ENCODE measurements at regions not wholly inside any gene's neighbourhood (a gene's known extent, or its start where the extent isn't known, plus 50 kb on each side); places are given as distances from the start of the nearest gene placed in this dataset.

- no peak for TF ChIP-seq CTCF (IDR thresholded peaks at IDR 0.05)
- TF ChIP-seq POLR2A (IDR thresholded peaks at IDR 0.05), result no peak
Observed at GRCh38 chr4:111798840-111799239, 346.4 kb upstream of the FAM241A start.
